Activated T-cell treated with anti-CD3 and anti-CD28 coated beads, Interleukin-2, amount 50 U/mL, for 48 hours (primary cell): ENCODE measurements at regions not wholly inside any gene's neighbourhood (a gene's known extent, or its start where the extent isn't known, plus 50 kb on each side); places are given as distances from the start of the nearest gene placed in this dataset.

Experiments
- DNase-seq, 2 experiments: peaks; one replicate each; pipeline ENCODE4 v3.0.0-alpha.2; 2020

GRCh38 chr1:195999022-195999421, 609.2 kb downstream of the KCNT2 start:
- DNase-seq = no peak

- no peak for DNase-seq
Observed at GRCh38 chr1:195981448-195982139, 626.6 kb downstream of the KCNT2 start.

GRCh38 chr1:195979646-195980045, 628.6 kb downstream of the KCNT2 start:
- DNase-seq = no peak

GRCh38 chr1:195973311-195973904, 634.8 kb downstream of the KCNT2 start:
- no peak for DNase-seq

- no peak for DNase-seq
Observed at GRCh38 chr1:195971589-195971988, 636.7 kb downstream of the KCNT2 start.

GRCh38 chr1:195970209-195970608, 638.0 kb downstream of the KCNT2 start:
- no peak for DNase-seq

- no peak for DNase-seq
Observed at GRCh38 chr1:195965475-195965874, 642.8 kb downstream of the KCNT2 start.

- DNase-seq = no peak
Observed at GRCh38 chr1:195965036-195965435, 643.2 kb downstream of the KCNT2 start.

GRCh38 chr1:195964516-195964915, 643.7 kb downstream of the KCNT2 start:
- no peak for DNase-seq

GRCh38 chr1:195962051-195962450, 646.2 kb downstream of the KCNT2 start:
- DNase-seq = no peak

- no peak for DNase-seq
Observed at GRCh38 chr1:195960580-195960979, 647.7 kb downstream of the KCNT2 start.

- DNase-seq = no peak
Observed at GRCh38 chr1:195958131-195958530, 650.1 kb downstream of the KCNT2 start.

- DNase-seq = no peak
Observed at GRCh38 chr1:195956845-195957244, 651.4 kb downstream of the KCNT2 start.

- DNase-seq = no peak
Observed at GRCh38 chr1:195954848-195955247, 653.4 kb downstream of the KCNT2 start.

GRCh38 chr1:195951313-195951712, 656.9 kb downstream of the KCNT2 start:
- no peak for DNase-seq

GRCh38 chr1:195948123-195948895, 659.9 kb downstream of the KCNT2 start:
- no peak for DNase-seq

- no peak for DNase-seq
Observed at GRCh38 chr1:195946500-195946899, 661.7 kb downstream of the KCNT2 start.

GRCh38 chr1:195941795-195942194, 666.4 kb downstream of the KCNT2 start:
- no peak for DNase-seq

- no peak for DNase-seq
Observed at GRCh38 chr1:195941314-195941713, 666.9 kb downstream of the KCNT2 start.

GRCh38 chr1:195939844-195940243, 668.4 kb downstream of the KCNT2 start:
- no peak for DNase-seq

GRCh38 chr1:195934817-195935553, 673.3 kb downstream of the KCNT2 start:
- no peak for DNase-seq

- DNase-seq = no peak
Observed at GRCh38 chr1:195933835-195934234, 674.4 kb downstream of the KCNT2 start.

- no peak for DNase-seq
Observed at GRCh38 chr1:195915826-195916225, 692.4 kb downstream of the KCNT2 start.
